ENCODE measurements at regions not wholly inside any gene's neighbourhood (a gene's known extent, or its start where the extent isn't known, plus 50 kb on each side); places are given as distances from the start of the nearest gene placed in this dataset.

DNA sequence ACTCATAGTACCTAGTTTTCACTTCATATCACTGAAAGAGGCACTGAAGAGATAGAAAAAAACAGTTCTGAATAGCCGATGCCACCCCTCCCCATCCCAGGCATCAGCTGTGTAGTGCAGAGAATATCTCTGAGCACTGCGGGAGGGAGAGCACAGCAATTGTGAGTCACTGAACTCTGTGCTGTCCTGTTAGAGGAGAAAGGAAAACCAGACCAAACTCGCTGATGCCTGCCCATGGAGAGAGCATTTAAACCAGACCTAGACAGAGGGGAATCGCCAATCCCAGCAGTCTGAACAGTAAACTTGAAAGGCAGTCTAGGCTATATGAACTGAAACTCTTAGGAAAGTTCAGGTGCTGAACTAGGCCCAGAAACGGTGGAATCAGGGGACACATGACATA lies 120.1 kb upstream of the SLC30A5 start:
- no peak overlapping the region for H3K4me3 ChIP-seq
- H4K20me1 ChIP-seq, result no peaks in the 10 kb centered on the region
- H3K4me2 ChIP-seq, result no peak overlapping the region
- H3K27me3 ChIP-seq, result no peaks in the 10 kb centered on the region
- H3K36me3 ChIP-seq, result no peaks in the 10 kb centered on the region
- no peak overlapping the region for H3K9ac ChIP-seq
- H3K27ac ChIP-seq, result no peak overlapping the region
- peaks cover 0 to 7% (median 0%) of the 10 kb centered on the region in 10 experiments; a peak in 2 of 20 replicates for H3K4me1 ChIP-seq
- H3K9me3 ChIP-seq (replicated peaks in 1 of 11), result peaks cover 0 to 29% (median 13%) of the 10 kb centered on the region in 11 experiments; a peak in 16 of 22 replicates
- TF ChIP-seq Cebpa-rat (IDR thresholded peaks at IDR 0.05), result no peak

DNA sequence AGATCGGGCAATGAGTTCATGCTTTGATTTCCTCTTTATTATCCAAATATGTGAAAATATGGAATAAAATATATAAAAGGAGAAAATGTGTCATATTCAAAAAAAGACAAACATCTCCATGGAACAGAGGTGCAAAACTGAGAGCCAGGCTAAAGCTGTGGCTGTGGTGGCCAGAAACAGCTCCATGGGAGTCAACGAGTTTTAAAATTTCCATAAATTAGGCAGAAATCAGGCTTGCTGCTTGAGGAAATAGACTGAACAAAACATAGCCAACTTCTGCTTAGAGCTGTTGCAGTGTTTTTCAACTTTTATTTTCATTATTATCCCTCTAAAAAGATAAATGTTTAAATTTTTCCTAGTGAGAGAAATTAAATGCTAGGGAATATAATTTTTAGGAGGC lies 110.8 kb upstream of the SLC30A5 start:
- Histone ChIP-seq H3K4me2 (no peak overlapping the region), H3K9me3 (replicated peaks in 1 of 11) (no peaks in the 10 kb centered on the region), H3K27ac (no peak overlapping the region), H3K4me1 (no peaks in the 10 kb centered on the region), H3K9ac (no peak overlapping the region), H3K27me3 (no peaks in the 10 kb centered on the region), H3K36me3 (no peaks in the 10 kb centered on the region), H4K20me1 (no peaks in the 10 kb centered on the region), H3K4me3 (no peak overlapping the region)
- no peak for TF ChIP-seq Cebpa-rat (IDR thresholded peaks at IDR 0.05)

GRCh38 chr5:68983959-68984358 lies 109.9 kb upstream of the SLC30A5 start:
- no peaks in the 10 kb centered on the region for H3K4me1 ChIP-seq
- no peaks in the 10 kb centered on the region for H3K36me3 ChIP-seq
- H3K27ac ChIP-seq, result no peak overlapping the region
- H3K9me3 ChIP-seq (replicated peaks in 1 of 11), result no peaks in the 10 kb centered on the region
- no peak overlapping the region for H3K4me3 ChIP-seq
- no peaks in the 10 kb centered on the region for H3K27me3 ChIP-seq
- TF ChIP-seq Cebpa-rat (IDR thresholded peaks at IDR 0.05), result no peak
- no peaks in the 10 kb centered on the region for H4K20me1 ChIP-seq
- H3K9ac ChIP-seq, result no peak overlapping the region
- H3K4me2 ChIP-seq, result no peak overlapping the region

- Histone ChIP-seq H3K9ac (no peak overlapping the region), H3K27me3 (no peaks in the 10 kb centered on the region), H3K4me2 (no peak overlapping the region), H3K9me3 (replicated peaks in 1 of 11) (no peaks in the 10 kb centered on the region), H4K20me1 (no peaks in the 10 kb centered on the region), H3K4me3 (no peak overlapping the region), H3K36me3 (no peaks in the 10 kb centered on the region), H3K4me1 (peaks cover 0 to 6% (median 0%) of the 10 kb centered on the region in 10 experiments; a peak in 1 of 20 replicates), H3K27ac (no peak overlapping the region)
- no peak for TF ChIP-seq Cebpa-rat (IDR thresholded peaks at IDR 0.05)
These were observed 102.3 kb upstream of the SLC30A5 start for GRCh38 chr5:68991279-68992084.

DNA sequence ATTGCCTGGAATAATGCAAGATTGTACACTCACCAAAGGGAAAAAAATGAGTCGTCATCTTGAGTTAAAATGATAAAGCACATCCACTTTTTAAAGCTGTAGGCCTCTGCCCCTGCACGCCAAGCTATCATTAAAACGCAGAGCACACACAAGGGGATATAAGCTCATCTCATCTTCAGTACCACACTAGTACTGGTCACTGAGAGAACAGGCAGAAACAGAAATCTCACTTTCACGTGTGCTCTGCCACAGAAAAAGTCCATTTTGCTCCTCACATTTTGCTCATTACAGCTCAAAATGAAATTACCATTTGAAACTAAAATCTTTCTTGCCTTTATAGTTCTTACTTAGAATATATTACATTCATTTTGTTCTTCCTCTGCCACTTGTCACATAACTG lies 99.2 kb upstream of the SLC30A5 start:
- Histone ChIP-seq H4K20me1 (no peaks in the 10 kb centered on the region), H3K36me3 (no peaks in the 10 kb centered on the region), H3K4me1 (peaks cover 0 to 6% (median 0%) of the 10 kb centered on the region in 10 experiments; a peak in 1 of 20 replicates), H3K4me3 (no peak overlapping the region), H3K9me3 (replicated peaks in 1 of 11) (no peaks in the 10 kb centered on the region), H3K27me3 (no peaks in the 10 kb centered on the region), H3K27ac (no peak overlapping the region), H3K4me2 (no peak overlapping the region), H3K9ac (no peak overlapping the region)
- no peak for TF ChIP-seq Cebpa-rat (IDR thresholded peaks at IDR 0.05)

DNA sequence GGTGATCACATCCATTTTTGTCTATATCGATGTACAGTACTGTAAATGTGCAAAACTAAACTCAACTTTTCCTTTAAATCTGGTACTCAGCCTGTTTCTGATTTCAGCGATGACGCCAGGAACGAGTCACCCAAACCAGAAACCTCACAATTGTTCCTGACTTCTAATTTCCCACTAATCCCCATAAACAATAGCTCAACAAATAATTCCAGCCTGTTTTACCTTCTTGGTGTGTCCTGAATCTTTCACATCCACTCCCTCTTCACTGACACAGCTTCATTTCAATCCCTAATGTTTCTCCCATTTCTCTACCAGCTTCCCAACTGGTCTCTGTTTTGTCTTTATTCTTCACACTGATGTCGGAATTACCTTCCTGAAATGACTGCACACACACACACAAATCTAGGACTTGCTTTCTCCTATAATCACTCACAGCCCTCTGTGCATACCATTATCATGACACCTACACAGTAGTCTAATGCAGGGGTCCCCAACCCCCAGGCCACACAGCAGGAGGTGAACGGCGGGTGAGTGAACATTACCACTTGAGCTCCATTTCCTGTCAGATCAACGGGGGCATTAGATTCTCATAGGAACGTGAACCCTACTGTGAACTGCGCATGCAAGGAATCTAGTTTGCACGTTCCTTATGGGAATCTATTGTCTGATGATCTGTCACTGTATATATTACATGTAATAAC lies 97.8 kb upstream of the SLC30A5 start:
- H3K4me2 ChIP-seq, result no peak overlapping the region
- no peak overlapping the region for H3K9ac ChIP-seq
- no peak overlapping the region for H3K4me3 ChIP-seq
- TF ChIP-seq Cebpa-rat (IDR thresholded peaks at IDR 0.05), result no peak
- no peak overlapping the region for H3K27ac ChIP-seq
- H3K36me3 ChIP-seq, result no peaks in the 10 kb centered on the region
- H4K20me1 ChIP-seq, result no peaks in the 10 kb centered on the region
- H3K27me3 ChIP-seq, result no peaks in the 10 kb centered on the region
- peaks cover 0 to 6% (median 0%) of the 10 kb centered on the region in 10 experiments; a peak in 1 of 20 replicates for H3K4me1 ChIP-seq
- no peaks in the 10 kb centered on the region for H3K9me3 ChIP-seq (replicated peaks in 1 of 11)

DNA sequence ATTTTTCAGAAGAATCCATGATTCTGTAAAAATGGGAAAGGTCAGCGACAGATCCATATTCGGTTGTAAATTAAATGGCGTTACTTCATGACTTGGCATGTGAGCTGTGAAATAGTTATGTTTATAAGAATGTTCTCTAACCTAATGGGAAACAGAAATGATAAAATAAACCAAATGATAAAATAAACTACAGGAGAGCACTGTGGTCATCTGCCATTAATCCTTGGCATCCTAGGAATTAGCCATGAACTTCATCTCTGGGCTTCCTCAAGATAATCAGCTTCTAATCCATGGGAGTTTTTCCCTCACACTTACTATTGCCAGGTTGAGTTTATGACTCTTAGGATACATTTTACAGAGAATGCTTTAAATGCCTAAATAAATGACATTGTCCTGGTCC lies 94.6 kb upstream of the SLC30A5 start:
- Histone ChIP-seq H3K36me3 (no peaks in the 10 kb centered on the region), H3K4me1 (peaks cover 0 to 6% (median 0%) of the 10 kb centered on the region in 10 experiments; a peak in 1 of 20 replicates), H3K9me3 (replicated peaks in 1 of 11) (no peaks in the 10 kb centered on the region), H3K4me2 (no peak overlapping the region), H4K20me1 (no peaks in the 10 kb centered on the region), H3K27me3 (no peaks in the 10 kb centered on the region), H3K27ac (no peak overlapping the region), H3K9ac (no peak overlapping the region), H3K4me3 (no peak overlapping the region)
- no peak for TF ChIP-seq Cebpa-rat (IDR thresholded peaks at IDR 0.05)

DNA sequence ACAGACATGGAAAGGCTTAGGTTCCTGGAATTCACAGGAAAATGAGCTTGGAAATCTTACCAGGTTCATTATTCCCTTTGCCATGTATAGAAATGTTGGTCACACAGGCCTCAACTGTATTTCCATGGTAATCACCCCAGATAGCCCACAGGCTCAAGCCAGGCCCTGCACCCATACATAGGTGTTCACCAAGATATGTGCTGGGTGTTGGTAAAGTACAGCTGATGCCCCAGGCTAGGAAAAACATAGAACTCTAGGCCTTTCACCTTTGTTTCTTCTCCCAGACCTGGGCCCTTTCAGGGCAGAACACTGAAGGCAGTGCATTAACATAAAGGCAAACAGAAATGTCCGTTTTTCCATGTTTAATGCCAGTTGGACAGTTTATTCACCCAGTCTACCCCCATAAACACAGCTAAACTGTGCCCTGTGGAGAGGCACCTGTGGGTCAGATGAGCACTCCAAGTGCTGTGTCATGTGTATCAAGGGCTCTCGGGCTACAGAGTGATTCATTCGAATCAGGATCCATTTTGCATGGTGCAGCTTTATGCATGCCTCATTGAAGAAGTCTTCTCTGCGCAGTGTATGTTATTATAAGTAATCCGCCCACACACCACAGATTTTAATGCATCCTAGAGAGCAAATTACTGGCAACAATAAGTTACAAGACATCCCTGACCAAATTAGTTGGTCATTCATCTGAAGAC lies 93.4 kb upstream of the SLC30A5 start:
- no peak overlapping the region for H3K4me3 ChIP-seq
- H3K27me3 ChIP-seq, result no peaks in the 10 kb centered on the region
- H4K20me1 ChIP-seq, result no peaks in the 10 kb centered on the region
- H3K9me3 ChIP-seq (replicated peaks in 1 of 11), result no peaks in the 10 kb centered on the region
- peaks cover 0 to 5% (median 0%) of the 10 kb centered on the region in 10 experiments; a peak in 1 of 20 replicates for H3K4me1 ChIP-seq
- no peaks in the 10 kb centered on the region for H3K36me3 ChIP-seq
- TF ChIP-seq Cebpa-rat (IDR thresholded peaks at IDR 0.05), result no peak
- H3K27ac ChIP-seq, result no peak overlapping the region
- H3K4me2 ChIP-seq, result no peak overlapping the region
- H3K9ac ChIP-seq, result no peak overlapping the region

GRCh38 chr5:69000949-69001348 lies 92.9 kb upstream of the SLC30A5 start:
- Histone ChIP-seq H3K4me1 (no peaks in the 10 kb centered on the region), H4K20me1 (no peaks in the 10 kb centered on the region), H3K27me3 (no peaks in the 10 kb centered on the region), H3K9ac (no peak overlapping the region), H3K4me3 (no peak overlapping the region), H3K9me3 (replicated peaks in 1 of 11) (no peaks in the 10 kb centered on the region), H3K27ac (no peak overlapping the region), H3K36me3 (no peaks in the 10 kb centered on the region), H3K4me2 (no peak overlapping the region)
- no peak for TF ChIP-seq Cebpa-rat (IDR thresholded peaks at IDR 0.05)

Data from BLaER1 treated with 17β-estradiol and CSF1 and Interleukin-3, amounts not matched to agents 10 nM and 100 nM (cell line).